ENCODE measurements at regions not wholly inside any gene's neighbourhood (a gene's known extent, or its start where the extent isn't known, plus 50 kb on each side); places are given as distances from the start of the nearest gene placed in this dataset.

- H3K9me3 ChIP-seq, result no peaks in the 10 kb centered on the region; the same call in 1 of the 2 replicates
- H3K27me3 ChIP-seq, result no peaks in the 10 kb centered on the region
- no peak for TF ChIP-seq CTCF (IDR thresholded peaks at IDR 0.05; ENCODE audit: low read depth, low read length)
These were observed 451.0 kb upstream of the GRIA1 start for GRCh38 chr5:153039501-153039900.

GRCh38 chr5:153043886-153044285 lies 446.6 kb upstream of the GRIA1 start:
- no peak for TF ChIP-seq CTCF (IDR thresholded peaks at IDR 0.05; ENCODE audit: low read depth, low read length)
- DNase-seq, result no peak
- no peaks in the 10 kb centered on the region for H3K27me3 ChIP-seq
- H3K4me1 ChIP-seq, result no peaks in the 10 kb centered on the region
- no peak overlapping the region for H3K4me3 ChIP-seq (ENCODE audit: low read depth, low read length)
- no peaks in the 10 kb centered on the region; the same call in 1 of the 2 replicates for H3K9me3 ChIP-seq
- no peaks in the 10 kb centered on the region for H3K36me3 ChIP-seq

More at GRCh38 chr5:153039501-153039900, 451.0 kb upstream of the GRIA1 start:
- no peak for DNase-seq
- Histone ChIP-seq H3K4me3 (ENCODE audit: low read depth, low read length) (no peak overlapping the region), H3K4me1 (no peaks in the 10 kb centered on the region), H3K36me3 (no peaks in the 10 kb centered on the region)

- DNase-seq, result no peak
- TF ChIP-seq CTCF (IDR thresholded peaks at IDR 0.05; ENCODE audit: low read depth, low read length), result no peak
- Histone ChIP-seq H3K27me3 (no peaks in the 10 kb centered on the region), H3K4me1 (no peaks in the 10 kb centered on the region), H3K36me3 (no peaks in the 10 kb centered on the region), H3K9me3 (no peaks in the 10 kb centered on the region), H3K4me3 (ENCODE audit: low read depth, low read length) (no peak overlapping the region)
These were observed 439.8 kb upstream of the GRIA1 start for GRCh38 chr5:153050496-153051179.

GRCh38 chr5:153066281-153066680 lies 424.2 kb upstream of the GRIA1 start:
- H3K9me3 ChIP-seq, result no peaks in the 10 kb centered on the region

GRCh38 chr5:153067869-153068268 lies 422.6 kb upstream of the GRIA1 start:
- no peak for TF ChIP-seq CTCF (IDR thresholded peaks at IDR 0.05; ENCODE audit: low read depth, low read length)
- no peaks in the 10 kb centered on the region for H3K4me1 ChIP-seq
- H3K36me3 ChIP-seq, result no peaks in the 10 kb centered on the region
- no peak overlapping the region for H3K4me3 ChIP-seq (ENCODE audit: low read depth, low read length)
- no peaks in the 10 kb centered on the region for H3K9me3 ChIP-seq
- no peaks in the 10 kb centered on the region for H3K27me3 ChIP-seq
- DNase-seq, result no peak

More at GRCh38 chr5:153066281-153066680, 424.2 kb upstream of the GRIA1 start:
- Histone ChIP-seq H3K4me3 (ENCODE audit: low read depth, low read length) (no peak overlapping the region), H3K36me3 (no peaks in the 10 kb centered on the region), H3K4me1 (no peaks in the 10 kb centered on the region), H3K27me3 (no peaks in the 10 kb centered on the region)
- DNase-seq, result no peak
- no peak for TF ChIP-seq CTCF (IDR thresholded peaks at IDR 0.05; ENCODE audit: low read depth, low read length)

GRCh38 chr5:153079396-153079795 lies 411.1 kb upstream of the GRIA1 start:
- no peaks in the 10 kb centered on the region for H3K27me3 ChIP-seq
- H3K9me3 ChIP-seq, result no peaks in the 10 kb centered on the region
- no peaks in the 10 kb centered on the region for H3K4me1 ChIP-seq
- H3K36me3 ChIP-seq, result no peaks in the 10 kb centered on the region
- DNase-seq, result no peak
- TF ChIP-seq CTCF (IDR thresholded peaks at IDR 0.05; ENCODE audit: low read depth, low read length), result no peak
- H3K4me3 ChIP-seq (ENCODE audit: low read depth, low read length), result no peak overlapping the region

All from BE2C (cell line).